ENCODE measurements at regions not wholly inside any gene's neighbourhood (a gene's known extent, or its start where the extent isn't known, plus 50 kb on each side); places are given as distances from the start of the nearest gene placed in this dataset.

- TF ChIP-seq, protein P1, sequence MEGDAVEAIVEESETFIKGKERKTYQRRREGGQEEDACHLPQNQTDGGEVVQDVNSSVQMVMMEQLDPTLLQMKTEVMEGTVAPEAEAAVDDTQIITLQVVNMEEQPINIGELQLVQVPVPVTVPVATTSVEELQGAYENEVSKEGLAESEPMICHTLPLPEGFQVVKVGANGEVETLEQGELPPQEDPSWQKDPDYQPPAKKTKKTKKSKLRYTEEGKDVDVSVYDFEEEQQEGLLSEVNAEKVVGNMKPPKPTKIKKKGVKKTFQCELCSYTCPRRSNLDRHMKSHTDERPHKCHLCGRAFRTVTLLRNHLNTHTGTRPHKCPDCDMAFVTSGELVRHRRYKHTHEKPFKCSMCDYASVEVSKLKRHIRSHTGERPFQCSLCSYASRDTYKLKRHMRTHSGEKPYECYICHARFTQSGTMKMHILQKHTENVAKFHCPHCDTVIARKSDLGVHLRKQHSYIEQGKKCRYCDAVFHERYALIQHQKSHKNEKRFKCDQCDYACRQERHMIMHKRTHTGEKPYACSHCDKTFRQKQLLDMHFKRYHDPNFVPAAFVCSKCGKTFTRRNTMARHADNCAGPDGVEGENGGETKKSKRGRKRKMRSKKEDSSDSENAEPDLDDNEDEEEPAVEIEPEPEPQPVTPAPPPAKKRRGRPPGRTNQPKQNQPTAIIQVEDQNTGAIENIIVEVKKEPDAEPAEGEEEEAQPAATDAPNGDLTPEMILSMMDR (conservative IDR thresholded peaks at IDR 0.05; ENCODE audit: low read length), result no peak
- no peak for TF ChIP-seq EZH2phosphoT487 (IDR thresholded peaks at IDR 0.05; ENCODE audit: borderline replicate concordance, low read depth, low read length)
Observed at GRCh38 chr11:8748317-8748716, 65.7 kb downstream of the RPL27A start.

Data from OCI-LY7 (cell line).